Skin of body (tissue), 1 donor: ENCODE measurements at regions not wholly inside any gene's neighbourhood (a gene's known extent, or its start where the extent isn't known, plus 50 kb on each side); places are given as distances from the start of the nearest gene placed in this dataset.

Experiments used
- DNase-seq: peaks from one replicate; lab custom pipeline; 2025; lab: John Stamatoyannopoulos, UW

- no peak for DNase-seq
Observed at GRCh38 chr7:118076564-118076963, 107.4 kb upstream of the LSM8 start.

- DNase-seq: no peak
Observed at GRCh38 chr7:118078015-118078414, 105.9 kb upstream of the LSM8 start.

GRCh38 chr7:118079369-118079768, 104.6 kb upstream of the LSM8 start:
- no peak for DNase-seq

GRCh38 chr7:118080947-118081346, 103.0 kb upstream of the LSM8 start:
- DNase-seq: no peak

- DNase-seq: no peak
Observed at GRCh38 chr7:118082506-118082905, 101.5 kb upstream of the LSM8 start.

GRCh38 chr7:118085000-118085399, 99.0 kb upstream of the LSM8 start:
- no peak for DNase-seq

- DNase-seq: no peak
Observed at GRCh38 chr7:118087126-118087525, 96.8 kb upstream of the LSM8 start.

GRCh38 chr7:118094044-118094443, 89.9 kb upstream of the LSM8 start:
- DNase-seq: no peak

GRCh38 chr7:118104812-118105441, 79.0 kb upstream of the LSM8 start:
- DNase-seq: peak; percentile 18

- DNase-seq: no peak
Observed at GRCh38 chr7:118109607-118110006, 74.4 kb upstream of the LSM8 start.

- no peak for DNase-seq
Observed at GRCh38 chr7:118110178-118110925, 73.6 kb upstream of the LSM8 start.

- DNase-seq: no peak
Observed at GRCh38 chr7:118111347-118111746, 72.6 kb upstream of the LSM8 start.

GRCh38 chr7:118114175-118114574, 69.8 kb upstream of the LSM8 start:
- DNase-seq: no peak

- no peak for DNase-seq
Observed at GRCh38 chr7:118129041-118129795, 54.7 kb upstream of the LSM8 start.

- no peak for DNase-seq
Observed at GRCh38 chr7:118132764-118133163, 51.2 kb upstream of the LSM8 start.
